ENCODE measurements at regions not wholly inside any gene's neighbourhood (a gene's known extent, or its start where the extent isn't known, plus 50 kb on each side); places are given as distances from the start of the nearest gene placed in this dataset.

GRCh38 chr13:85406269-85406975, 392.8 kb downstream of the SLITRK6 start:
- H3K27ac ChIP-seq: no peak overlapping the region
- DNase-seq (ENCODE audit: low spot score): no peak
- H3K27me3 ChIP-seq (replicated peaks; ENCODE audit: insufficient read depth): no peaks in the 10 kb centered on the region
- ATAC-seq (ENCODE audit: insufficient number of reproducible peaks, low FRiP score, low read depth): no peak
- no peak overlapping the region for H3K4me3 ChIP-seq
- H3K9me3 ChIP-seq: no peaks in the 10 kb centered on the region
- no peaks in the 10 kb centered on the region for H3K36me3 ChIP-seq
- no peak for TF ChIP-seq CTCF (IDR thresholded peaks at IDR 0.05)
- H3K4me1 ChIP-seq (ENCODE audit: control insufficient read depth in 1 of 2, low read depth in 2 of 2): no peaks in the 10 kb centered on the region

GRCh38 chr13:85405316-85405897, 393.8 kb downstream of the SLITRK6 start:
- no peak for TF ChIP-seq CTCF (IDR thresholded peaks at IDR 0.05)
- Histone ChIP-seq H3K4me3 (no peak overlapping the region), H3K9me3 (no peaks in the 10 kb centered on the region), H3K36me3 (no peaks in the 10 kb centered on the region), H3K27me3 (replicated peaks; ENCODE audit: insufficient read depth) (no peaks in the 10 kb centered on the region), H3K4me1 (ENCODE audit: control insufficient read depth in 1 of 2, low read depth in 2 of 2) (no peaks in the 10 kb centered on the region), H3K27ac (no peak overlapping the region)
- no peak for DNase-seq (ENCODE audit: low spot score)
- no peak for ATAC-seq (ENCODE audit: insufficient number of reproducible peaks, low FRiP score, low read depth)

GRCh38 chr13:85386424-85386823, 412.8 kb downstream of the SLITRK6 start:
- no peak for ATAC-seq (ENCODE audit: insufficient number of reproducible peaks, low FRiP score, low read depth)
- Histone ChIP-seq H3K27me3 (replicated peaks; ENCODE audit: insufficient read depth) (no peaks in the 10 kb centered on the region), H3K9me3 (no peaks in the 10 kb centered on the region), H3K4me1 (ENCODE audit: control insufficient read depth in 1 of 2, low read depth in 2 of 2) (peaks cover 0 to 3% of the 10 kb centered on the region in 2 donors), H3K36me3 (no peaks in the 10 kb centered on the region), H3K27ac (no peak overlapping the region), H3K4me3 (no peak overlapping the region)
- no peak for DNase-seq (ENCODE audit: low spot score)
- TF ChIP-seq CTCF (IDR thresholded peaks at IDR 0.05): no peak

- Histone ChIP-seq H3K4me1 (ENCODE audit: control insufficient read depth in 1 of 2, low read depth in 2 of 2) (peaks cover 0 to 3% of the 10 kb centered on the region in 2 donors), H3K27ac (no peak overlapping the region), H3K27me3 (replicated peaks; ENCODE audit: insufficient read depth) (no peaks in the 10 kb centered on the region), H3K4me3 (no peak overlapping the region), H3K9me3 (no peaks in the 10 kb centered on the region), H3K36me3 (no peaks in the 10 kb centered on the region)
- no peak for ATAC-seq (ENCODE audit: insufficient number of reproducible peaks, low FRiP score, low read depth)
- TF ChIP-seq CTCF (IDR thresholded peaks at IDR 0.05): no peak
- no peak for DNase-seq (ENCODE audit: low spot score)
Observed at GRCh38 chr13:85383291-85383690, 415.9 kb downstream of the SLITRK6 start.

GRCh38 chr13:85381082-85381481, 418.1 kb downstream of the SLITRK6 start:
- Histone ChIP-seq H3K36me3 (no peaks in the 10 kb centered on the region), H3K4me1 (ENCODE audit: control insufficient read depth in 1 of 2, low read depth in 2 of 2) (no peaks in the 10 kb centered on the region), H3K27ac (no peak overlapping the region), H3K27me3 (replicated peaks; ENCODE audit: insufficient read depth) (no peaks in the 10 kb centered on the region), H3K9me3 (no peaks in the 10 kb centered on the region), H3K4me3 (no peak overlapping the region)
- TF ChIP-seq CTCF (IDR thresholded peaks at IDR 0.05): no peak
- DNase-seq (ENCODE audit: low spot score) (no peak), ATAC-seq (ENCODE audit: insufficient number of reproducible peaks, low FRiP score, low read depth) (no peak)
